Amniotic stem cell (primary cell): ENCODE measurements at regions not wholly inside any gene's neighbourhood (a gene's known extent, or its start where the extent isn't known, plus 50 kb on each side); places are given as distances from the start of the nearest gene placed in this dataset.
"Not testable (repeated sequence)": the region's sequence is repeated elsewhere in the genome, so short reads cannot be mapped to it uniquely, and the experiment has no call there.

ENCODE experiments used
- DNase-seq: peaks from one replicate; lab custom pipeline; 2025; lab: John Stamatoyannopoulos, UW

GRCh38 chr5:155700333-155700732, 626.6 kb upstream of the SGCD start:
- peak; percentile 2 for DNase-seq

- no peak for DNase-seq
Measured at GRCh38 chr5:155711882-155712281, 615.1 kb upstream of the SGCD start.

GRCh38 chr5:155714435-155714834, 612.5 kb upstream of the SGCD start:
- not testable (repeated sequence) for DNase-seq

DNA sequence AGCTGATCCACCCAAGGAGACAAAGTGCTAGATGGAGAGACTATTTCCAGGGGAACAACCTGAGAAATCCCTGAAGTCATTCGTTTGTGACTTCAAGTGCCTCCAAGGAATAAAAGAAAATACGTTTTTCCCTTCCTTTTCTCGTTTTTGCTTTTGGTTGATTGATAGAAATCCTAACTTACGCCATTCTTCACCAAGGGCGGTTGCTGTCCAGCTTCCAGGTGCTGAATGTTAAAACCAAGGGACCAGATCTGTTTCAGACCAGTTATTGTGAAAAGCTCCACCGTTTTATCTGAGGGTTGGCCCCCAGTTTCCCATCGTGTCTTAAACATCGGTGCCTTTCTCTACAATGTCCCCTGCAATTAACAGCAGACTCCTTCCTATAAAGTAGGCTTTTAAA, 600.7 kb upstream of the SGCD start:
- peak; percentile 38 for DNase-seq

GRCh38 chr5:155727512-155728145, 599.3 kb upstream of the SGCD start:
- no peak for DNase-seq

DNA sequence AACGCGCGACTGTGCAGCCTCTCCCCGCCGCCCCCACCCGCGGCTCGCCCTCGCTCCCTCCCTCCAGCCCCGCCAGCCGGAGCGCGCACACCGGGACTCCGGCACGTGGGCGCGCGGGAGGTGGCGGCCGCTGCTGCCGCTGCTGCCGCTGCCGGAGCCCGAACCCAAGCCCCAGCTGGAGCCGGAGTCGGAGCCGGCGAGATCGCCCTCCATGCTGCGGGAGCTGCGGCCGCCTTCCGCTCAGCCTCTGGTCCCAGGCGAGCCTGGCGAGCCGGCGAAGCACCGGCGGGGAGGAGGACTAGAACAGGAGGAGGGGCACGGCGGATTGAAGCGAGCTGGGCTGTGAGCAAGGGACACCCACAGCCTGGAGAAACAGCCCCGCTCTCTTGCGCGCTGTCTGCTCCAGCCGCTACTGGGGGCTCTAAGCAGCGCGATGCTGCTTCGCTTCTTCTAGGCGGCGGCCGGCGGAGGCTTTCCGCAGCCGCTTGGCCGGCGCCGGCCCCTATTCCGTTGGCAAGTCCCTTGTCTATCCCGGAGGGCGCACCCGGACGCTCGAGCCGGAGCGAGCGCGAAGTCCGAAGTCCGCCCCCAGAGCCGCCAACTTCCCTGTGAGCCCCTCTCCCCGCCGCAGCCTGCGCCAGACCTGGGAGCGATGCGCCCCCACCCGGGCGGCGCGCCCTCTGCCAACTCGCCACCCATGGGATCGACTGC, 598.7 kb upstream of the SGCD start:
- DNase-seq = peak; percentile 21

- DNase-seq = no peak
Measured at GRCh38 chr5:155728857-155729683, 597.9 kb upstream of the SGCD start.

- no peak for DNase-seq
Measured at GRCh38 chr5:155729684-155730059, 597.3 kb upstream of the SGCD start.

DNA sequence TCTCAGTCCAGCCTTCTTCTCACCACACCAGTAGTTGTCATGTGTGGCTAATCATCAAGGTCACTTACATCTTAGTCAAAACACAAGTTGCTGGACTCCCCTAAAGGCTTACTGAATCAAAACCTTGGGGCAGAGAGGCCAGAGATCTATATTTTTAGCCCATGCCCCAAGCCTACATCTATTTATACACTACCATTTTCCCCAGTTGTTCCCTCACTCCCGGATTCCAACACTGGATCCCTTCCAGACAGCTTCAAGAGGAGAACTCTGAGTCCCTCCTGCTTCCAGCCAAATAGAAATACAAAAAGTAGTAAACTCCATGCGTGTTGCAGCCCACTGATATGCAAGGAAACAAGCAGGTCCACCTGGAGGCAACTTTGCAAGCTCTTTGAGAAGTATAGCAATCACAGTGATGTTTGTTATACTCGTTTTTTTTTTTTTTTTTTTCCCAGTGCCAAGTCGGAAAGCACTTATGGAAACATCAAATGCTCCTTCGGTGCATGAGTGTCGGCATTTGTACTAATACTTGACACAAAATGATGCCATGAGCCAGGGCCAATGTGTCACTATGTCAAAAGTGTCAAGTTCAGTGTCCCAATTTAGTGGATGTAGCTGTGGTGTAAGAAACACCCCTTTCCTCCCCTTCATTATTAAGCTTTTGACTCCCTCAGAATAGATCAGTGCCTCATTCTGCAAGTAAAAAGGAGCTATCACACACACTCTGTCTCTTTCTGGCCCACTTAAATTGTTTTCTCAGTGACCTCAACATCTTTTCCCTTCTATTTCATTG, 594.2 kb upstream of the SGCD start:
- no peak for DNase-seq

DNA sequence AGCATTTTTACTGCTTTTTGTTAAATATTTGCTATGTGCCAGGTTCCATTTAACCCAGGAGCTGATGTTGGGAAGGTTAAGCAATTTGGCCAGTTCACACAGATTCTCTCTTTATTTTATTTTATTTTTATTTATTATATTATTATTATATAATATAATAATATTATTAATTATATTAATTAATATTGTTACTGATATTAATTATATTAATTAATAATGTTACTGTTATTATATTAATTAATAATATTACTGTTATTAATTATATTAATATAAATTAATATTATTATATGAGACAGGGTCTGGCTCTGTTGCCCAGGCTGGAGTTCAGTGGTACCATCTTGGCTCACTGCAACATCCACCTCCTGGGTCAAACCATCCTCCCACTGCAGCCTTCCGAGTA, 593.0 kb upstream of the SGCD start:
- DNase-seq = no peak

DNA sequence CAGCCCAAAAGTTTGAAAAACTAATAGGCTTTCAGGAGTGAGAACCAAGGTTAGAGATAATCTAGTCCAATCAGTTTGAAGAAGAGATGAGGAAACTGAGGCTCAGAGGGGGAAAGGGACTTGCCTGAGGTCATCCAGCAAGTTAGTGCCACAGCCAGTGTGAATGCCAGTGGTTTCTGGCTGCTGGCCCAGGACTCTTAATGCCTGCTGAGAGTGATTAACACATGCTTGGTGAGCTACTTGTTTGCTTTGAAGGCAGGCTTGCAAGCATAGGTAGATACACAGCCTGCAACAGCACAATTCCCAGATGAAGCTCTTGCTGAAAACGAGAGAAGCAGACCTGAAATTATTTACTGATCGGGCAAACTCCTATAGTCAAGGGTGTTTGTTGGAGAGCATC, 591.6 kb upstream of the SGCD start:
- DNase-seq = no peak

GRCh38 chr5:155738616-155739015, 588.3 kb upstream of the SGCD start:
- DNase-seq = no peak

DNA sequence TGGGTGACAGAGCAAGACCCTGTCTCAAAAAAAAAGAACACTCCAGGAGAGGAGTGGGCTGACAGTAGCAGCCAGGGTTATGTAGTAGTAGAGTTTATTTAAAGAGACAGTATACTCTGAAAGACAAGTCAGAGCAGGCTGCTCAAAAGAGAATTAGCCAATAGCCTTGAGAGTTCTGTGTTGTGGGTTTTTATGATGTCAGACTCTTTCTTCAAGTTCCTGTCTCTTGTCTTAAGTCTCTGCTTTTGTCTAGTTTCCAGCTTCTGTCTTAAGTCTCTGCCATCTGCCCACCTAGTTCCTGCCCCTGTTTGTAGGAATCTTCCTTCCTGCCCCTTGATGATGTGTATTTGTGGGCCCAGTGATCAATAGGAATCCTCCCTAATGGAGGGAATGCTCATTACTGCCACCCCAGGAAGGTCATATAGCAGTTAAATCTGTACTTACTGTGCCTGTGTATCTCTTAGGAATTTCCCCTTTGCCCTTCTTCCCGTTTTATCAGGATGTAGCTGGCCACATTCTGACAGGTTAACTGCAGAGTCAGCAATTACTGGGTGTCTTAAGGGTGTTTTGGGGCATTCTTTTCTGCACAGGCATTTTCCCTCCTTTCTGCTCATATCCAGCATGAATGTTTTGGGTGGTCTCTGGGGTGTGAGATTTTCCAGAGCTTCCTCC, 580.5 kb upstream of the SGCD start:
- DNase-seq = no peak

- DNase-seq = no peak
Measured at GRCh38 chr5:155750101-155750500, 576.9 kb upstream of the SGCD start.

DNA sequence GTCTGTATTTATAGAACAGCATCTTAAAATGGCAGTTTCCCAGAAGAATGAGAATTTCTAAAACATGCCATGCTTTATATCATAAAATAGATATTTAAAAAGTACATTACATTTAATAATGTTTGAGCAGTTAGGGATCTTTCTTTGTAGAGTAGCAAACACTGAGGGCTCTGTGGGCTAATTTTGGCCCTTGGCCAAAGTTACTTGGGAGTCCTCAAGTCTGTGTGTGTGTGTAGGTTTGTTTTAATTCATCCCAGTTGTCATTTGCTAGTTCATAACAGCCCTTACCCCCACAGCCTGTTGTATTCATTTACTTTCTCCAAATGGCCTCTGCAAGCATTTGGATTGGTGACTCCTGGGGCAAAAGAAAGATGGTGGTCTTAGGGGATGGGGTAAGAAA, 576.4 kb upstream of the SGCD start:
- no peak for DNase-seq

- no peak for DNase-seq
Measured at GRCh38 chr5:155753943-155754581, 572.9 kb upstream of the SGCD start.

- DNase-seq = no peak
Measured at GRCh38 chr5:155759252-155759651, 567.7 kb upstream of the SGCD start.

DNA sequence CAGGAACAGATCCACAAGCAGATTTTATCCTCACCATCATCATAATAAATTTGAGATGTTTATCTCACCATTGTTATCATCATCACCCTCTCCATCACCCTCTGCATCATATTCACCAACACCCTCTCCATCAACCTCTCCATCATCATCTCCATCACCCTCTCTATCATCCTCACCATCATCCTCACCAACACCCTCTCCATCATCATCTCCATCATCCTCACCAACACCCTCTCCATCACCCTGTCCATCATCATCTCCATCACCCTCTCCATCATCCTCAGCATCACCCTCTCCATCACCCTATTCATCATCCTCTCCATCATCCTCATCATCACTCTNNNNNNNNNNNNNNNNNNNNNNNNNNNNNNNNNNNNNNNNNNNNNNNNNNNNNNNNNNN, 567.0 kb upstream of the SGCD start:
- DNase-seq = no peak

GRCh38 chr5:155761502-155761901, 565.5 kb upstream of the SGCD start:
- no peak for DNase-seq

DNA sequence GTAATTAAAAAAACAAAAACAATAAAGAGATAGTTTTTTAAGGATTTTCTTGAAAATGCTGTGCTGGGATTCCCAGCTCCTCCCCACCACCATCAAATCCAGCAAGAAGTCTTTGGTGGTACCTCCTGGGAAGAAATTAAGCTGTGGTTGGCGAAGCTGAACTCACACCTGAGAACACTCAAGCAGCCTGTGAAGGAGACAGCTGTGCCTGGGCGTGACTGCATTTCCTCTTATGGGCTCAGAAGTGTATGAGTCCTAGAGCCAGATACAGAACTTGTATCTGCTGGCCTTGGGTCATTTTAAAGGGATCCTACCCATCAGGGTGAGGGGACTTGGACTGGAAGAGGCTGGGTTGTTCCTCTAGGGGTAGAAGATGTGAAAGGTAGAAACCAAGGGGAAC, 561.2 kb upstream of the SGCD start:
- no peak for DNase-seq

DNA sequence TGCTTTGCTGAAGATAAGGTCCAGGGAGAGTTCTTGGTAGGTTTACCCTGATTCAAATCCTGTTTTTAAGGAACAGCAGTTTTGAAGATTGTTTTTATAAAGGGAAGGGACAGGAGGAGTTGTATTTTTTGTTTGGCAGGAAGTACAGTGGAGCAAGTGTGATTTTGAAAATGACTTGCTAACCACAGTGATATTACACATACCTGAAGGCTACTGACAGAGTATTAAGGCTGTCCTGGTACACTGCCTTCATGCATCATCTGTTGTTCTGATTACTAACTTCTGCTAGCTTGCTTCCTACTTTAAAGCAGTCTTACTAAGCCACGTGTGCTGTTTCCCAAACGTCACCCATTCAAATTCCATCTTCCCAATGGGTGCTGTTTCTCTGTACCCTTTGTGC, 559.5 kb upstream of the SGCD start:
- no peak for DNase-seq
